ENCODE measurements at regions not wholly inside any gene's neighbourhood (a gene's known extent, or its start where the extent isn't known, plus 50 kb on each side); places are given as distances from the start of the nearest gene placed in this dataset.
"Not testable (repeated sequence)": the region's sequence is repeated elsewhere in the genome, so short reads cannot be mapped to it uniquely, and the experiment has no call there.

GRCh38 chr9:2243666-2244555 is 228.8 kb downstream of the SMARCA2 start:
- DNase-seq (ENCODE audit: low read depth) = no peak

GRCh38 chr9:2247340-2247739 is 232.2 kb downstream of the SMARCA2 start:
- DNase-seq (ENCODE audit: low read depth) = no peak

- DNase-seq (ENCODE audit: low read depth) = no peak
Measured at GRCh38 chr9:2248768-2249265, 233.7 kb downstream of the SMARCA2 start.

GRCh38 chr9:2253636-2254580 is 238.8 kb downstream of the SMARCA2 start:
- DNase-seq (ENCODE audit: low read depth) = no peak

GRCh38 chr9:2255128-2255527 is 240.0 kb downstream of the SMARCA2 start:
- DNase-seq (ENCODE audit: low read depth) = no peak

- DNase-seq (ENCODE audit: low read depth) = no peak
Measured at GRCh38 chr9:2257248-2257929, 242.2 kb downstream of the SMARCA2 start.

- no peak for DNase-seq (ENCODE audit: low read depth)
Measured at GRCh38 chr9:2260417-2261306, 245.5 kb downstream of the SMARCA2 start.

- DNase-seq (ENCODE audit: low read depth) = no peak
Measured at GRCh38 chr9:2261421-2262103, 246.4 kb downstream of the SMARCA2 start.

GRCh38 chr9:2262386-2263071 is 247.4 kb downstream of the SMARCA2 start:
- no peak for DNase-seq (ENCODE audit: low read depth)

GRCh38 chr9:2263111-2263510 is 248.0 kb downstream of the SMARCA2 start:
- no peak for DNase-seq (ENCODE audit: low read depth)

- DNase-seq (ENCODE audit: low read depth) = no peak
Measured at GRCh38 chr9:2263665-2264064, 248.5 kb downstream of the SMARCA2 start.

- DNase-seq (ENCODE audit: low read depth) = no peak
Measured at GRCh38 chr9:2264081-2264480, 248.9 kb downstream of the SMARCA2 start.

GRCh38 chr9:2267181-2267745 is 252.1 kb downstream of the SMARCA2 start:
- no peak for DNase-seq (ENCODE audit: low read depth)

- DNase-seq (ENCODE audit: low read depth) = no peak
Measured at GRCh38 chr9:2269778-2270177, 254.6 kb downstream of the SMARCA2 start.

- no peak for DNase-seq (ENCODE audit: low read depth)
Measured at GRCh38 chr9:2270565-2270964, 255.4 kb downstream of the SMARCA2 start.

- DNase-seq (ENCODE audit: low read depth) = no peak
Measured at GRCh38 chr9:2271426-2271825, 256.3 kb downstream of the SMARCA2 start.

GRCh38 chr9:2274762-2275161 is 259.6 kb downstream of the SMARCA2 start:
- no peak for DNase-seq (ENCODE audit: low read depth)

- no peak for DNase-seq (ENCODE audit: low read depth)
Measured at GRCh38 chr9:2276296-2276695, 261.1 kb downstream of the SMARCA2 start.

- DNase-seq (ENCODE audit: low read depth) = not testable (repeated sequence)
Measured at GRCh38 chr9:2277133-2277532, 262.0 kb downstream of the SMARCA2 start.

Data from GM04504 (cell line).